ENCODE measurements at regions not wholly inside any gene's neighbourhood (a gene's known extent, or its start where the extent isn't known, plus 50 kb on each side); places are given as distances from the start of the nearest gene placed in this dataset.
A peak's percentile ranks its signal among the peaks of the same experiment; 100 is the strongest.
"Not testable (repeated sequence)": the region's sequence is repeated elsewhere in the genome, so short reads cannot be mapped to it uniquely, and the experiment has no call there.

- TF ChIP-seq CTCF (conservative IDR thresholded peaks at IDR 0.05; ENCODE audit: low read depth in 2 of 2), result no peak
- TF ChIP-seq ZNF331 (CRISPR knock-in tag; IDR thresholded peaks at IDR 0.05; ENCODE audit: low read depth), result no peak
- no peak for TF ChIP-seq REST (IDR thresholded peaks at IDR 0.05; ENCODE audit: unreplicated experiment)
Measured at GRCh38 chr2:146374505-146374904, 1470.3 kb upstream of the ACVR2A start (continued).

- H3K4me2 ChIP-seq, H3K4me3 Mint-ChIP-seq, H3K27ac Mint-ChIP-seq: not testable (repeated sequence)
Measured at GRCh38 chr2:146371364-146371763, 1473.5 kb upstream of the ACVR2A start.

DNA sequence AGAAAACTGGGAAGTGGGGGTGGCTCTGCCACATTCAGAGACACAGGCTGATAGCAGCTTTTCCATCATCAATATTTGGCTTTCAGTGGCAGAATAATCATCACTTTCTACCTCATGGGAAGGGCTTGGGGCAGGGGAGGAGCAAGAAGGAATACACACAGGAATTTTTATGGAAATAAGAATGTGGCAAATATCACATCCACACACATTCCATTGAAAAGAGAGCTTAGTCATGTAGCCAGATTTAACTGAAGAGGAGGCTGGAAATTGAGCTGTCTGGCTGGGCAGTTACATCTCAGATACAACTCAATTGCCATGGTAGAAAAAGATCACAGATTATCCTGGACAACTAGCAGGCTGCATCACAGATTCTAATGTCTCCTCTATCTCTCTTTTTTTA, 1474.0 kb upstream of the ACVR2A start:
- Histone ChIP-seq H3K9me2 (ENCODE audit: insufficient read depth) (no peaks in the 10 kb centered on the region), H3K27me3 (ENCODE audit: insufficient read depth) (no peaks in the 10 kb centered on the region), H2AFZ (peak overlapping the region; percentile 64; the same call in 1 of the 2 replicates), H4K20me1 (replicated peaks; ENCODE audit: insufficient read depth) (no peaks in the 10 kb centered on the region), H3K4me1 (ENCODE audit: insufficient read depth) (0 out of 2 replicates have a peak, but pooled peaks cover 4% of the 10 kb centered on the region), H3K36me3 (ENCODE audit: insufficient read depth) (no peaks in the 10 kb centered on the region; the same call in 1 of the 2 replicates), H3K4me3 (no peak overlapping the region), H3K79me2 (replicated peaks; ENCODE audit: insufficient read depth) (no peaks in the 10 kb centered on the region), H3F3A (replicated peaks; ENCODE audit: low read depth) (no peaks in the 10 kb centered on the region), H3K27ac (ENCODE audit: low read depth) (no peak overlapping the region), H3K4me2 (no peak overlapping the region)
- peak overlapping the region; percentile 81 for H3K27ac Mint-ChIP-seq
- no peak for DNase-seq (ENCODE audit: low spot score)
- peaks cover 4% of the 10 kb centered on the region; the same call in 2 of the 3 replicates for H3K9me3 Mint-ChIP-seq
- H3K36me3 Mint-ChIP-seq (ENCODE audit: low read depth), result peaks cover 12% of the 10 kb centered on the region; the same call in 1 of the 3 replicates
- no peak for ATAC-seq
- H3K4me1 Mint-ChIP-seq, result peaks cover 5% of the 10 kb centered on the region; the same call in 1 of the 3 replicates
- H3K27me3 Mint-ChIP-seq (ENCODE audit: insufficient read depth, low read depth, poor library complexity), result no peaks in the 10 kb centered on the region
- no peak overlapping the region for H3K4me3 Mint-ChIP-seq
- TF ChIP-seq STAT1 (IDR thresholded peaks at IDR 0.05; ENCODE audit: unreplicated experiment), result no peak
- TF ChIP-seq ETS1 (IDR thresholded peaks at IDR 0.05), result no peak
- TF ChIP-seq JUNB (IDR thresholded peaks at IDR 0.05; ENCODE audit: unreplicated experiment), result no peak
- TF ChIP-seq CREB1 (CRISPR knock-in tag; IDR thresholded peaks at IDR 0.05; ENCODE audit: low read depth), result no peak
- no peak for TF ChIP-seq REST (IDR thresholded peaks at IDR 0.05; ENCODE audit: unreplicated experiment)

More at GRCh38 chr2:146371364-146371763, 1473.5 kb upstream of the ACVR2A start:
- not testable (repeated sequence) for H3K9me2 ChIP-seq (ENCODE audit: insufficient read depth); H3K36me3 ChIP-seq (ENCODE audit: insufficient read depth); H3K27me3 ChIP-seq (ENCODE audit: insufficient read depth); H3K4me3 ChIP-seq; H3K4me1 Mint-ChIP-seq; H3K9me3 Mint-ChIP-seq; H3K27ac ChIP-seq (ENCODE audit: low read depth); H3K27me3 Mint-ChIP-seq (ENCODE audit: insufficient read depth, low read depth, poor library complexity); H3K79me2 ChIP-seq (replicated peaks; ENCODE audit: insufficient read depth); H3F3A ChIP-seq (replicated peaks; ENCODE audit: low read depth); H2AFZ ChIP-seq; H4K20me1 ChIP-seq (replicated peaks; ENCODE audit: insufficient read depth); ATAC-seq; H3K4me1 ChIP-seq (ENCODE audit: insufficient read depth); DNase-seq (ENCODE audit: low spot score)
- H3K36me3 Mint-ChIP-seq (ENCODE audit: low read depth), result peaks cover 12% of the 10 kb centered on the region; the same call in 1 of the 3 replicates

Measured in GM23338 (cell line).